CD4-positive, alpha-beta T cell (primary cell): ENCODE measurements at regions not wholly inside any gene's neighbourhood (a gene's known extent, or its start where the extent isn't known, plus 50 kb on each side); places are given as distances from the start of the nearest gene placed in this dataset.
"Not testable (repeated sequence)": the region's sequence is repeated elsewhere in the genome, so short reads cannot be mapped to it uniquely, and the experiment has no call there.

Experiments used
- ATAC-seq: fragments of 200-7000 bp; cut with Tn5 transposase; one replicate; pipeline ENCODE4 v1.10.0; 2022; ENCODE audit warnings: mild to moderate bottlenecking; ENCODE audit not compliant: poor library complexity
- CTCF ChIA-PET: fragments of 350-600 bp; sonication (Branson Sonifier 250); formaldehyde crosslinking; loops from one replicate; lab custom pipeline; 2021; ENCODE audit warnings: antibody characterized with exemption, inconsistent platforms; lab: Charles Lee
- POLR2A ChIA-PET: fragments of 350-600 bp; sonication (Branson Sonifier 250); formaldehyde crosslinking; loops from one replicate; lab custom pipeline; 2021; ENCODE audit warnings: antibody characterized with exemption, inconsistent platforms; lab: Charles Lee
- DNase-seq, 14 experiments: peaks; one replicate each; pipeline ENCODE4 v3.0.0-alpha.2; 2013 to 2020; ENCODE audit warnings: mixed read lengths in 2 of 14
- H3K27ac ChIP-seq, 2 donors: one replicate each; pipeline versions ENCODE4 v1.5.1 to v1.7.0; 2013; ENCODE audit warnings: low read length in 2 of 2, low read depth in 1 of 2, mild to moderate bottlenecking in 1 of 2
- H3K27me3 ChIP-seq, 2 experiments: 1 replicate in 1 of 2; 2 replicates in 1 of 2; pipeline versions ENCODE4 v1.6.1 to v1.7.0; 2013; ENCODE audit warnings: low read length in 2 of 2, control low read depth in 1 of 2, mild to moderate bottlenecking in 1 of 2, moderate library complexity in 1 of 2; ENCODE audit not compliant: insufficient read depth in 2 of 2, control insufficient read depth in 1 of 2
- H3K36me3 ChIP-seq: one replicate; pipeline ENCODE4 v1.6.1; 2013; ENCODE audit warnings: low read length, control low read depth; ENCODE audit not compliant: insufficient read depth
- H3K4me1 ChIP-seq: one replicate; pipeline ENCODE4 v1.6.1; 2013; ENCODE audit warnings: low read length, control low read depth; ENCODE audit not compliant: insufficient read depth
- H3K4me3 ChIP-seq: one replicate; pipeline ENCODE4 v1.5.1; 2013; ENCODE audit warnings: mild to moderate bottlenecking, low read length, moderate library complexity
- H3K9me3 ChIP-seq, 2 experiments: 1 replicate in 1 of 2; 2 replicates in 1 of 2; pipeline versions ENCODE4 v1.6.1 to v1.7.0; 2013; ENCODE audit warnings: low read length in 2 of 2, mild to moderate bottlenecking in 2 of 2, control low read depth in 1 of 2, moderate library complexity in 1 of 2; ENCODE audit not compliant: control insufficient read depth in 1 of 2, insufficient read depth in 1 of 2
- H3K27ac Mint-ChIP-seq: one replicate; pipeline ENCODE4 v1.8.0; 2020; ENCODE audit warnings: mixed read lengths
- H3K27me3 Mint-ChIP-seq: one replicate; pipeline ENCODE4 v1.8.0; 2021; ENCODE audit warnings: mixed read lengths
- H3K36me3 Mint-ChIP-seq: one replicate; pipeline ENCODE4 v1.8.0; 2021; ENCODE audit warnings: low read depth, mixed read lengths
- H3K4me1 Mint-ChIP-seq: one replicate; pipeline ENCODE4 v1.8.0; 2021; ENCODE audit warnings: low read depth, mixed read lengths
- H3K4me3 Mint-ChIP-seq: one replicate; pipeline ENCODE4 v1.8.0; 2020; ENCODE audit warnings: mild to moderate bottlenecking, mixed read lengths
- H3K9me3 Mint-ChIP-seq: one replicate; pipeline ENCODE4 v1.8.0; 2020; ENCODE audit warnings: mixed read lengths
- intact Hi-C, 2 experiments: fragments of 100-400 bp; cut with DNase I in 1 of 2; cut with micrococcal nuclease in 1 of 2; formaldehyde crosslinking; loops; one replicate each; pipeline versions ENCODE4 v1.15.1 to v1.9.0; 2023 to 2025; cut with DNase I, micrococcal nuclease
- TF ChIP-seq, protein P1 (sequence below): fragments of 200-600 bp; IDR thresholded peaks from one replicate; pipeline ENCODE4 v1.8.0; 2022; ENCODE audit warnings: antibody characterized with exemption, mild to moderate bottlenecking

DNA sequence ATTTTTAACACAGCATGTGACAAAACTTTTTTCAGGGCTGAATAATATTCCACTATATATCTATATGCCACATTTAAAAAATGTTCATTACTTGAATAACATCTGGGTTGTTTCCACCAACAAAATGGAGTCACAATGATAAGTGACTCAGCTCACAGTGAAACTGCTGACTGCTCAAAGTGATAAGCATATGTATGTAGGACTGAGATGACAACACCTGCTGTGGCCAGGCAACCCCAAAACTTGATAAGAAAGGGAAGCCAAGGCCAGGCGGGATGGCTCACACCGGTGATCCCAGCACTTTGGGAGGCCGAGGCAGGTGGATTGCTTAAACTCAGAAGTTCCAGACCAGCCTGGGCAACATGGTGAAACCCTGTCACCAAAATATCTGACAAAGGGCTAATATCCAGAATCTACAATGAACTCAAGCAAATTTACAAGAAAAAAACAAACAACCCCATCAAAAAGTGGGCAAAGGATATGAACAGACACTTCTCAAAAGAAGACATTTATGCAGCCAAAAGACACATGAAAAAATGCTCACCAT, 99.2 kb upstream of the TERB2 start:
- H3K36me3 ChIP-seq, H3K27ac ChIP-seq, H3K4me1 Mint-ChIP-seq, H3K27me3 ChIP-seq, H3K27ac Mint-ChIP-seq, CTCF ChIA-PET, intact Hi-C loops, H3K27me3 Mint-ChIP-seq, DNase-seq, H3K4me1 ChIP-seq, H3K4me3 Mint-ChIP-seq, H3K4me3 ChIP-seq, H3K9me3 Mint-ChIP-seq, POLR2A ChIA-PET, ATAC-seq, H3K36me3 Mint-ChIP-seq: not testable (repeated sequence)
- peaks cover 0 to 10% of the 10 kb centered on the region in 2 experiments for H3K9me3 ChIP-seq

GRCh38 chr15:44859088-44859487, 97.4 kb upstream of the TERB2 start:
- H3K27me3 ChIP-seq, H3K36me3 Mint-ChIP-seq, POLR2A ChIA-PET, H3K4me1 Mint-ChIP-seq, H3K9me3 Mint-ChIP-seq, DNase-seq, H3K4me3 Mint-ChIP-seq, intact Hi-C loops, H3K36me3 ChIP-seq, H3K27ac ChIP-seq, H3K4me1 ChIP-seq, CTCF ChIA-PET, H3K27ac Mint-ChIP-seq, H3K27me3 Mint-ChIP-seq, ATAC-seq, H3K4me3 ChIP-seq: not testable (repeated sequence)
- peaks cover 0 to 10% of the 10 kb centered on the region in 2 experiments for H3K9me3 ChIP-seq

- H3K27ac Mint-ChIP-seq, H3K36me3 Mint-ChIP-seq, H3K4me1 Mint-ChIP-seq, H3K36me3 ChIP-seq, intact Hi-C loops, H3K9me3 Mint-ChIP-seq, H3K4me1 ChIP-seq, H3K27me3 ChIP-seq, ATAC-seq, DNase-seq, H3K27ac ChIP-seq, POLR2A ChIA-PET, H3K4me3 Mint-ChIP-seq, CTCF ChIA-PET, H3K27me3 Mint-ChIP-seq, H3K4me3 ChIP-seq: not testable (repeated sequence)
- H3K9me3 ChIP-seq, result peaks cover 0 to 10% of the 10 kb centered on the region in 2 experiments
Measured at GRCh38 chr15:44860168-44860567, 96.3 kb upstream of the TERB2 start.

DNA sequence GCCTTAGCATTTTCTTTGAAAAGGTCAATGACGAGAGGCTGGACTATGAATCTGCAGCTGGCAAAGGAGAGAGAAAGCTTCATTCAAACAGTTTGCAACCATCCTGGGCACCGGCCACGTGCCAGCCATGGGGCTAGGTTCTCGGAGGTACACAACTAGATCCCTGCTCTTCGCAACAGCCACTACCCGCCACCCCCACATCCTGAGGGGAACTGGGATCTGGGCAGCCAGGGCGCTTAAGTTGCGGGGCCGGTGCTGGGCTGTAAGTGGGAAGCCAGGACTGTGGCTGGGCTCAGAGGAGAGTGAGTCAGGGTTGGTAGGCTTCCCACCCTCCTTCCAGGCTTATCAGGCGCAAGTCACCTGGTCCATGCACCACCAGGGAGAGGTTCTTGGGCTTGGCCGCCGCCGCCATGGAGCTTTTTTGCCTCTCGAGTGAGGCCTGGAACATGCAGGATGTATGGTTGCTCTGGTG, 95.0 kb upstream of the TERB2 start:
- Histone ChIP-seq H3K27me3 (no peaks in the 10 kb centered on the region), H3K36me3 (no peaks in the 10 kb centered on the region), H3K4me1 (no peaks in the 10 kb centered on the region), H3K27ac (no peak overlapping the region), H3K9me3 (peaks cover 0 to 10% of the 10 kb centered on the region in 2 experiments), H3K4me3 (no peak overlapping the region)
- POLR2A ChIA-PET, result no interaction called here
- H3K36me3 Mint-ChIP-seq, result no peaks in the 10 kb centered on the region
- no peak overlapping the region for H3K4me3 Mint-ChIP-seq
- CTCF ChIA-PET, result no interaction called here
- TF ChIP-seq, protein P1, sequence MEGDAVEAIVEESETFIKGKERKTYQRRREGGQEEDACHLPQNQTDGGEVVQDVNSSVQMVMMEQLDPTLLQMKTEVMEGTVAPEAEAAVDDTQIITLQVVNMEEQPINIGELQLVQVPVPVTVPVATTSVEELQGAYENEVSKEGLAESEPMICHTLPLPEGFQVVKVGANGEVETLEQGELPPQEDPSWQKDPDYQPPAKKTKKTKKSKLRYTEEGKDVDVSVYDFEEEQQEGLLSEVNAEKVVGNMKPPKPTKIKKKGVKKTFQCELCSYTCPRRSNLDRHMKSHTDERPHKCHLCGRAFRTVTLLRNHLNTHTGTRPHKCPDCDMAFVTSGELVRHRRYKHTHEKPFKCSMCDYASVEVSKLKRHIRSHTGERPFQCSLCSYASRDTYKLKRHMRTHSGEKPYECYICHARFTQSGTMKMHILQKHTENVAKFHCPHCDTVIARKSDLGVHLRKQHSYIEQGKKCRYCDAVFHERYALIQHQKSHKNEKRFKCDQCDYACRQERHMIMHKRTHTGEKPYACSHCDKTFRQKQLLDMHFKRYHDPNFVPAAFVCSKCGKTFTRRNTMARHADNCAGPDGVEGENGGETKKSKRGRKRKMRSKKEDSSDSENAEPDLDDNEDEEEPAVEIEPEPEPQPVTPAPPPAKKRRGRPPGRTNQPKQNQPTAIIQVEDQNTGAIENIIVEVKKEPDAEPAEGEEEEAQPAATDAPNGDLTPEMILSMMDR, result no peak
- ATAC-seq, result no peak
- H3K27me3 Mint-ChIP-seq, result peaks cover 1% of the 10 kb centered on the region
- DNase-seq, result no peak
- no peaks in the 10 kb centered on the region for H3K9me3 Mint-ChIP-seq
- H3K27ac Mint-ChIP-seq, result no peak overlapping the region
- intact Hi-C loops, result loop anchor here in 1 of 2 experiments (1.0 kb wide), 1 partner anchor 166 kb away; no protein-coding TSS in a partner anchor
- no peaks in the 10 kb centered on the region for H3K4me1 Mint-ChIP-seq
